ENCODE measurements at regions not wholly inside any gene's neighbourhood (a gene's known extent, or its start where the extent isn't known, plus 50 kb on each side); places are given as distances from the start of the nearest gene placed in this dataset.

- H3K4me3 ChIP-seq (ENCODE audit: low read length): no peak overlapping the region
- DNase-seq (ENCODE audit: low read depth): no peak
- TF ChIP-seq, protein P1, sequence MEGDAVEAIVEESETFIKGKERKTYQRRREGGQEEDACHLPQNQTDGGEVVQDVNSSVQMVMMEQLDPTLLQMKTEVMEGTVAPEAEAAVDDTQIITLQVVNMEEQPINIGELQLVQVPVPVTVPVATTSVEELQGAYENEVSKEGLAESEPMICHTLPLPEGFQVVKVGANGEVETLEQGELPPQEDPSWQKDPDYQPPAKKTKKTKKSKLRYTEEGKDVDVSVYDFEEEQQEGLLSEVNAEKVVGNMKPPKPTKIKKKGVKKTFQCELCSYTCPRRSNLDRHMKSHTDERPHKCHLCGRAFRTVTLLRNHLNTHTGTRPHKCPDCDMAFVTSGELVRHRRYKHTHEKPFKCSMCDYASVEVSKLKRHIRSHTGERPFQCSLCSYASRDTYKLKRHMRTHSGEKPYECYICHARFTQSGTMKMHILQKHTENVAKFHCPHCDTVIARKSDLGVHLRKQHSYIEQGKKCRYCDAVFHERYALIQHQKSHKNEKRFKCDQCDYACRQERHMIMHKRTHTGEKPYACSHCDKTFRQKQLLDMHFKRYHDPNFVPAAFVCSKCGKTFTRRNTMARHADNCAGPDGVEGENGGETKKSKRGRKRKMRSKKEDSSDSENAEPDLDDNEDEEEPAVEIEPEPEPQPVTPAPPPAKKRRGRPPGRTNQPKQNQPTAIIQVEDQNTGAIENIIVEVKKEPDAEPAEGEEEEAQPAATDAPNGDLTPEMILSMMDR (conservative IDR thresholded peaks at IDR 0.05; ENCODE audit: low read length): no peak
Observed at GRCh38 chr20:60365882-60366281, 407.7 kb downstream of the CDH26 start.

GRCh38 chr20:60371384-60371783 is 413.2 kb downstream of the CDH26 start:
- no peak for DNase-seq (ENCODE audit: low read depth)
- no peak overlapping the region for H3K4me3 ChIP-seq (ENCODE audit: low read length)
- TF ChIP-seq, protein P1 (conservative IDR thresholded peaks at IDR 0.05; ENCODE audit: low read length): no peak

- TF ChIP-seq, protein P1 (conservative IDR thresholded peaks at IDR 0.05; ENCODE audit: low read length): no peak
Observed at GRCh38 chr20:60372275-60372674, 414.1 kb downstream of the CDH26 start.

GRCh38 chr20:60372822-60373221 is 414.6 kb downstream of the CDH26 start:
- TF ChIP-seq, protein P1 (conservative IDR thresholded peaks at IDR 0.05; ENCODE audit: low read length): no peak
- no peak overlapping the region for H3K4me3 ChIP-seq (ENCODE audit: low read length)

More at GRCh38 chr20:60372275-60372674, 414.1 kb downstream of the CDH26 start:
- no peak for DNase-seq (ENCODE audit: low read depth)
- H3K4me3 ChIP-seq (ENCODE audit: low read length): no peak overlapping the region

DNA sequence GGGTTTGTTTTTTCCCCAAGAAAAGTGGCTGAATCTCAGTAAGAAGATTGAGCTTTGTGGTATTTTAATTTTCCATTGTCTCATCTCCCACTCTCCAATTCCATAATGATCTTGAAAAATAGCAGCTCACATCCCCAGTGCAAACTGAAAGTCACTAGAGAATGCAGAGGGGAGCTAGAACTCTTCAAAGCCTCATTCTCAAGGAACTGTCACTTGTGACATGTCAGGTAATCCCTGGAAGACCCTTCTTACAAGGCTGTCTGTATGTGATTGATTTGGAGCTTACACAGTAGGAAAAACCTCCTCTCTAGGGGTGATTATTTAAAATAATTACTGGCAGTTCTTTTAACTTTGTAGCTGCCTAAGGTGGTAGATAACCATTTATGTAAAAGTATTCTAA is 420.4 kb downstream of the CDH26 start:
- no peak for DNase-seq (ENCODE audit: low read depth)
- TF ChIP-seq, protein P1 (conservative IDR thresholded peaks at IDR 0.05; ENCODE audit: low read length): no peak
- H3K4me3 ChIP-seq (ENCODE audit: low read length): no peak overlapping the region

More at GRCh38 chr20:60372822-60373221, 414.6 kb downstream of the CDH26 start:
- DNase-seq (ENCODE audit: low read depth): no peak

- H3K4me3 ChIP-seq (ENCODE audit: low read length): no peak overlapping the region
- no peak for DNase-seq (ENCODE audit: low read depth)
- TF ChIP-seq, protein P1 (conservative IDR thresholded peaks at IDR 0.05; ENCODE audit: low read length): no peak
Observed at GRCh38 chr20:60381643-60382400, 423.6 kb downstream of the CDH26 start.

DNA sequence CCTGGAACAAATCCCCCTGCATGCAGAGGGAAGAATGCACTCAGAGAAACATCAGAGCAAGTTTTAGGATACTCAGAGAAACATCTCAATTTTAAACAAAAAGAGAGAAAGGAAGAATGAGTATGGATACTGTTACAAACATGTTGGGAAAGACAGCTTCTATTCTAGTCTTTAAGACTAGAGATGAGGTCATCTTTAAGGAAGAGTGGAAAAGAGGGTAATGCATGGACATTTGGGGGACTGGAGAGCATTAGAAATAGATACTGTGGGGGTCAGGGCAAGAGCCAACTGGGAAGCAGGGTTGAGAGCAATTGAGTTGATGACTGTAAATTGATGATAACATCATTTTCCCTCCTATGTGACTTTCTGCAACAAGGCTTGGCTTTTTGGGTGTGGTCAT is 431.2 kb downstream of the CDH26 start:
- DNase-seq (ENCODE audit: low read depth): no peak
- TF ChIP-seq, protein P1 (conservative IDR thresholded peaks at IDR 0.05; ENCODE audit: low read length): no peak
- H3K4me3 ChIP-seq (ENCODE audit: low read length): no peak overlapping the region

Measured in AG10803 (cell line).